Activated T-cell treated with anti-CD3 and anti-CD28 coated beads, Interleukin-2, amount 50 U/mL, for 4 hours (primary cell): ENCODE measurements at regions not wholly inside any gene's neighbourhood (a gene's known extent, or its start where the extent isn't known, plus 50 kb on each side); places are given as distances from the start of the nearest gene placed in this dataset.

ENCODE experiments used
- ATAC-seq, 2 donors: fragments of 200-7000 bp; cut with Tn5 transposase; one replicate each; pipeline ENCODE4 v1.10.0; 2021
- DNase-seq: peaks from one replicate; pipeline ENCODE4 v3.0.0-alpha.2; 2020
- H3K27me3 Mint-ChIP-seq: one replicate; pipeline ENCODE4 v1.8.0; 2021; ENCODE audit warnings: low read depth, mixed read lengths
- H3K36me3 Mint-ChIP-seq: one replicate; pipeline ENCODE4 v1.8.0; 2022; ENCODE audit warnings: mixed read lengths; ENCODE audit not compliant: insufficient read depth
- H3K4me1 Mint-ChIP-seq: one replicate; pipeline ENCODE4 v1.8.0; 2021; ENCODE audit warnings: low read depth, mixed read lengths
- H3K4me3 Mint-ChIP-seq: one replicate; pipeline ENCODE4 v1.8.0; 2021; ENCODE audit warnings: mild to moderate bottlenecking, moderate library complexity, mixed read lengths
- H3K9me3 Mint-ChIP-seq: one replicate; pipeline ENCODE4 v1.8.0; 2021; ENCODE audit warnings: mixed read lengths

- peaks cover under 1% of the 10 kb centered on the region for H3K27me3 Mint-ChIP-seq
- no peaks in the 10 kb centered on the region for H3K9me3 Mint-ChIP-seq
- H3K4me1 Mint-ChIP-seq = no peaks in the 10 kb centered on the region
- DNase-seq = no peak
- H3K36me3 Mint-ChIP-seq = no peaks in the 10 kb centered on the region
- ATAC-seq = no peak
- no peak overlapping the region for H3K4me3 Mint-ChIP-seq
Observed at GRCh38 chr4:8754634-8755589, 116.7 kb downstream of the HMX1 start.

- Mint-ChIP-seq H3K36me3 (no peaks in the 10 kb centered on the region), H3K27me3 (peaks cover 2% of the 10 kb centered on the region), H3K9me3 (peaks cover 7% of the 10 kb centered on the region), H3K4me3 (no peak overlapping the region), H3K4me1 (no peaks in the 10 kb centered on the region)
- DNase-seq (peak; percentile 0), ATAC-seq (no peak)
Observed at GRCh38 chr4:8748236-8748575, 123.4 kb downstream of the HMX1 start.

- Mint-ChIP-seq H3K9me3 (peaks cover 7% of the 10 kb centered on the region), H3K4me3 (no peak overlapping the region), H3K36me3 (no peaks in the 10 kb centered on the region), H3K4me1 (no peaks in the 10 kb centered on the region), H3K27me3 (peaks cover 2% of the 10 kb centered on the region)
- DNase-seq (peak; percentile 3), ATAC-seq (no peak)
Observed at GRCh38 chr4:8747467-8748235, 124.0 kb downstream of the HMX1 start.

- no peak overlapping the region for H3K4me3 Mint-ChIP-seq
- no peaks in the 10 kb centered on the region for H3K36me3 Mint-ChIP-seq
- ATAC-seq = no peak
- no peaks in the 10 kb centered on the region for H3K4me1 Mint-ChIP-seq
- peaks cover 2% of the 10 kb centered on the region for H3K27me3 Mint-ChIP-seq
- DNase-seq = no peak
- peaks cover 7% of the 10 kb centered on the region for H3K9me3 Mint-ChIP-seq
Observed at GRCh38 chr4:8746523-8747466, 124.8 kb downstream of the HMX1 start.

GRCh38 chr4:8745826-8746225 is 125.8 kb downstream of the HMX1 start:
- H3K27me3 Mint-ChIP-seq = peaks cover 2% of the 10 kb centered on the region
- no peak overlapping the region for H3K4me3 Mint-ChIP-seq
- ATAC-seq (no peak), DNase-seq (peak; percentile 1)
- H3K9me3 Mint-ChIP-seq = peaks cover 7% of the 10 kb centered on the region
- H3K36me3 Mint-ChIP-seq = no peaks in the 10 kb centered on the region
- no peaks in the 10 kb centered on the region for H3K4me1 Mint-ChIP-seq

- peaks cover 7% of the 10 kb centered on the region for H3K9me3 Mint-ChIP-seq
- no peaks in the 10 kb centered on the region for H3K4me1 Mint-ChIP-seq
- DNase-seq = peak; percentile 1
- ATAC-seq = no peak
- no peak overlapping the region for H3K4me3 Mint-ChIP-seq
- no peaks in the 10 kb centered on the region for H3K36me3 Mint-ChIP-seq
- peaks cover 2% of the 10 kb centered on the region for H3K27me3 Mint-ChIP-seq
Observed at GRCh38 chr4:8745005-8745790, 126.4 kb downstream of the HMX1 start.

GRCh38 chr4:8744083-8744805 is 127.4 kb downstream of the HMX1 start:
- Mint-ChIP-seq H3K4me1 (no peaks in the 10 kb centered on the region), H3K36me3 (no peaks in the 10 kb centered on the region), H3K4me3 (no peak overlapping the region), H3K9me3 (peaks cover 7% of the 10 kb centered on the region), H3K27me3 (peaks cover 2% of the 10 kb centered on the region)
- DNase-seq (no peak), ATAC-seq (no peak)

- no peaks in the 10 kb centered on the region for H3K4me1 Mint-ChIP-seq
- H3K9me3 Mint-ChIP-seq = peaks cover 7% of the 10 kb centered on the region
- ATAC-seq (no peak), DNase-seq (no peak)
- H3K27me3 Mint-ChIP-seq = peaks cover 2% of the 10 kb centered on the region
- no peaks in the 10 kb centered on the region for H3K36me3 Mint-ChIP-seq
- no peak overlapping the region for H3K4me3 Mint-ChIP-seq
Observed at GRCh38 chr4:8742546-8742945, 129.1 kb downstream of the HMX1 start.

GRCh38 chr4:8741513-8742226 is 130.0 kb downstream of the HMX1 start:
- Mint-ChIP-seq H3K9me3 (peaks cover 4% of the 10 kb centered on the region), H3K36me3 (no peaks in the 10 kb centered on the region), H3K27me3 (peaks cover 2% of the 10 kb centered on the region), H3K4me3 (no peak overlapping the region), H3K4me1 (no peaks in the 10 kb centered on the region)
- no peak for ATAC-seq
- no peak for DNase-seq

- Mint-ChIP-seq H3K4me1 (no peaks in the 10 kb centered on the region), H3K4me3 (no peak overlapping the region), H3K27me3 (peaks cover 2% of the 10 kb centered on the region), H3K36me3 (no peaks in the 10 kb centered on the region), H3K9me3 (no peaks in the 10 kb centered on the region)
- no peak for ATAC-seq
- no peak for DNase-seq
Observed at GRCh38 chr4:8740666-8741395, 130.8 kb downstream of the HMX1 start.

GRCh38 chr4:8739820-8740665 is 131.6 kb downstream of the HMX1 start:
- no peak for ATAC-seq
- Mint-ChIP-seq H3K27me3 (peaks cover 2% of the 10 kb centered on the region), H3K4me3 (no peak overlapping the region), H3K36me3 (no peaks in the 10 kb centered on the region), H3K4me1 (no peaks in the 10 kb centered on the region), H3K9me3 (no peaks in the 10 kb centered on the region)
- no peak for DNase-seq
